Stimulated activated naive CD4-positive, alpha-beta T cell (primary cell): ENCODE measurements at regions not wholly inside any gene's neighbourhood (a gene's known extent, or its start where the extent isn't known, plus 50 kb on each side); places are given as distances from the start of the nearest gene placed in this dataset.
"Not testable (repeated sequence)": the region's sequence is repeated elsewhere in the genome, so short reads cannot be mapped to it uniquely, and the experiment has no call there.

Experiments used
- DNase-seq, 6 experiments: peaks; one replicate each; lab custom pipeline; 2025; lab: John Stamatoyannopoulos, UW

DNA sequence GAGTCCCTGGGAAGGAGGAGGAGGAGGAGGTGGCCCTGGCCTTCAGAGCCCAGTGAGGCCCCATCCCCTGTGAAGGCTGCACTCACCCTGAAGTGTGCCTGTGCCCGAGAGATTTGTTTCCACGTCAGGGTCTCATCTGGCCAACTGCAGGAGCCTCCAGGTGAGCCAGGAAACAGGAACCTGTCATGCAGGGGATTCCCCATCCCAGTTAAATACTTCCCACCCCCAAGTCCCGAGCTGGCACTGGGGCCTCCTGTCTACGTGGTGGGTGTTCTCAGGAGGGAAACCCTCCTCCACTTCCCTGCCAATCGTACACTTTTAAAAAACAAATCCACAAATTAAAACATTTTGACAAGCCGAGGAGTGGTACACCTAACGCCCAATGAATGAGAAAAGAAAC lies 50.9 kb upstream of the SFSWAP start:
- not testable (repeated sequence) for DNase-seq

DNA sequence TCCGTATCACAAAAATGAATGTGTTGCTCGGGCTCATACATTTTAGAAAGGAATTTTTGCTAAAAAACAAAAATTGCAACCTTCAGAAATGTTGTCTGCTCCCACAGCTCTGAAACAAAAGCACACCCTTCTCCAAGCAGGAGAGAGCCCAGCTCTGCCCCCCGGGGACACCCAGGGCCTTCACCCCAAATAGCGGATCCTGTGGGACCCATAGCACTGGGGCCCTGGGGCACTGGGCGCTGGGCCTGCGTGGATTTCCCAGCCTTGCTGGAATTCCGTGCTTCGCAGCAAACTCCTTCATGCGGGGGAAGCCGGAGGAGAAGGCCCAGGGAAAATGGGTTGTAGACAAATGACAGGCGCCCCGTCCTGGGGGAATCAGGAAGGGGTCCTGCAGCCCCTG lies 50.5 kb upstream of the SFSWAP start:
- DNase-seq = not testable (repeated sequence)
